ENCODE measurements at regions not wholly inside any gene's neighbourhood (a gene's known extent, or its start where the extent isn't known, plus 50 kb on each side); places are given as distances from the start of the nearest gene placed in this dataset.

- in situ Hi-C loops (cut with MboI) = no loop called here
- H3K9me3 ChIP-seq (replicated peaks; ENCODE audit: control insufficient read depth, insufficient read depth, low read depth, low read length) = no peaks in the 10 kb centered on the region
Observed at GRCh38 chr10:129404091-129404490, 63.0 kb upstream of the MGMT start.

More at GRCh38 chr10:129404091-129404490, 63.0 kb upstream of the MGMT start:
- no TSS peak for BruUV-seq (replicated peaks)
- no peak overlapping the region for H3K9ac ChIP-seq (ENCODE audit: insufficient read depth in 1 of 2, low read depth in 2 of 2, low read length in 2 of 2)
- intact Hi-C loops (cut with micrococcal nuclease) = no loop called here
- no peaks in the 10 kb centered on the region for H3K4me1 ChIP-seq (replicated peaks in 1 of 2; ENCODE audit: control insufficient read depth in 2 of 2, insufficient read depth in 2 of 2, low read length in 2 of 2)
- peak; percentile 54; the same call in 2 of the 3 replicates for ATAC-seq
- 4% methylated on average over 7 of the region's 13 CpGs for WGBS (ENCODE audit: insufficient coverage, low coverage, missing lambda C conversion rate)
- H3K27ac ChIP-seq (ENCODE audit: extremely low read depth, low read depth, low read length) = no peak overlapping the region
- no peaks in the 10 kb centered on the region for H3K36me3 ChIP-seq (ENCODE audit: control insufficient read depth, insufficient read depth, low read length)
- H3K27me3 ChIP-seq (ENCODE audit: control insufficient read depth in 2 of 2, insufficient read depth in 2 of 2, low read length in 2 of 2) = no peaks in the 10 kb centered on the region
- ChIA-PET POLR2A (no interaction called here), CTCF (ENCODE audit: low intra/inter-chr PET ratio) (interaction anchor here (0.6 kb wide), 1 partner anchor 526 kb away, joined by 3 read pairs; no protein-coding TSS in a partner anchor)
- H4K20me1 ChIP-seq (replicated peaks; ENCODE audit: control insufficient read depth, insufficient read depth, low read length) = no peaks in the 10 kb centered on the region
- FAIRE-seq = no peak
- peak; percentile 1 to 27 (median 19) for DNase-seq (ENCODE audit: extremely low read depth in 1 of 4, low spot score in 3 of 4)
- TF ChIP-seq RAD51 (IDR thresholded peaks at IDR 0.05; ENCODE audit: borderline replicate concordance, low read depth) (peak; percentile 22; the same call in 1 of the 2 replicates), NFYB (IDR thresholded peaks at IDR 0.05; ENCODE audit: extremely low read depth, insufficient read length) (peak; percentile 13), SMC3 (conservative IDR thresholded peaks at IDR 0.05; ENCODE audit: insufficient read depth, low read depth, low read length) (no peak), USF1 (CRISPR knock-in tag; IDR thresholded peaks at IDR 0.05) (peak; percentile 25; the same call in 1 of the 2 replicates), USF2 (CRISPR knock-in tag; IDR thresholded peaks at IDR 0.05) (peak; percentile 78)
- no peak overlapping the region for H2AFZ ChIP-seq (ENCODE audit: low read depth, low read length)
- H3K4me3 ChIP-seq = no peak overlapping the region
- H3K79me2 ChIP-seq (ENCODE audit: control insufficient read depth, insufficient read depth, low read length) = no peaks in the 10 kb centered on the region
- H3K4me2 ChIP-seq (ENCODE audit: insufficient read depth, low read length) = no peak overlapping the region
- H3K9me1 ChIP-seq (ENCODE audit: control insufficient read depth, insufficient read depth, low read length) = no peaks in the 10 kb centered on the region

Measured in K562 (cell line).